ENCODE measurements at regions not wholly inside any gene's neighbourhood (a gene's known extent, or its start where the extent isn't known, plus 50 kb on each side); places are given as distances from the start of the nearest gene placed in this dataset.

DNA sequence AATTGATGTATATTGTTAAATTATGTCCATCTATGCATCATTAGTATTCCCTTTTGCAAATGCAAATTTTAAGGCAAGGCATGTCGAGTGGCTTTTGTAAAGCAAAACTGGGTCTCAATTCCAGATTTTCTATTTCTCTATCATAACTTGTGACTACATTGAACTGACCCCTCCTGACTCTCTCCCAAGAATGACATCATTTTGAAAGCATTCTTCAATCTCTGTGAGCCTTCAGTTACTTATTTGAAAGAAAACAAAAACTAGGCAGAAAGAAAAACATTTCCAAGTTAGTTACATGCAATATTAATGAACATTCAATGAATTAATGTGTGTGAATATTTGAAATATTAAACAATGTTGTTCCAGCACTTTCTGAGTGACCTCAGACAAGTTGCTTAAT lies 314.3 kb upstream of the CLNK start:
- TF ChIP-seq POLR2A (IDR thresholded peaks at IDR 0.05) = no peak
- TF ChIP-seq, protein P1, sequence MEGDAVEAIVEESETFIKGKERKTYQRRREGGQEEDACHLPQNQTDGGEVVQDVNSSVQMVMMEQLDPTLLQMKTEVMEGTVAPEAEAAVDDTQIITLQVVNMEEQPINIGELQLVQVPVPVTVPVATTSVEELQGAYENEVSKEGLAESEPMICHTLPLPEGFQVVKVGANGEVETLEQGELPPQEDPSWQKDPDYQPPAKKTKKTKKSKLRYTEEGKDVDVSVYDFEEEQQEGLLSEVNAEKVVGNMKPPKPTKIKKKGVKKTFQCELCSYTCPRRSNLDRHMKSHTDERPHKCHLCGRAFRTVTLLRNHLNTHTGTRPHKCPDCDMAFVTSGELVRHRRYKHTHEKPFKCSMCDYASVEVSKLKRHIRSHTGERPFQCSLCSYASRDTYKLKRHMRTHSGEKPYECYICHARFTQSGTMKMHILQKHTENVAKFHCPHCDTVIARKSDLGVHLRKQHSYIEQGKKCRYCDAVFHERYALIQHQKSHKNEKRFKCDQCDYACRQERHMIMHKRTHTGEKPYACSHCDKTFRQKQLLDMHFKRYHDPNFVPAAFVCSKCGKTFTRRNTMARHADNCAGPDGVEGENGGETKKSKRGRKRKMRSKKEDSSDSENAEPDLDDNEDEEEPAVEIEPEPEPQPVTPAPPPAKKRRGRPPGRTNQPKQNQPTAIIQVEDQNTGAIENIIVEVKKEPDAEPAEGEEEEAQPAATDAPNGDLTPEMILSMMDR (IDR thresholded peaks at IDR 0.05) = no peak
- TF ChIP-seq POLR2AphosphoS5 (IDR thresholded peaks at IDR 0.05) = no peak
